HepG2 (cell line): ENCODE measurements at regions not wholly inside any gene's neighbourhood (a gene's known extent, or its start where the extent isn't known, plus 50 kb on each side); places are given as distances from the start of the nearest gene placed in this dataset.

Experiments used
- ATAC-seq: fragments of 200-7000 bp; cut with Tn5 transposase; 3 replicates; pipeline ENCODE4 v1.9.1; 2020; ENCODE audit warnings: mild to moderate bottlenecking, moderate library complexity
- BruUV-seq: library from RNA; stranded (reverse); fragments of 400-500 nt; replicated peaks from 2 replicates; lab custom pipeline; 2021; lab: Mats Ljungman, UMichigan
- CTCF ChIA-PET: fragments of 300-600 bp; formaldehyde crosslinking; extraction: SDS; loops from one replicate; lab custom pipeline; 2021; ENCODE audit warnings: low total read pairs, inconsistent platforms, low intra/inter-chr PET ratio; lab: Yijun Ruan, JAX
- POLR2A ChIA-PET: fragments of 350-600 bp; sonication (Branson Sonifier 250); formaldehyde crosslinking; loops from one replicate; lab custom pipeline; 2020; ENCODE audit warnings: antibody characterized with exemption, inconsistent platforms; lab: Yijun Ruan, JAX
- DNase-seq: peaks from one replicate; pipeline ENCODE4 v3.0.0-alpha.2; 2015; ENCODE audit warnings: low spot score
- FAIRE-seq: peaks from 3 replicates; lab custom pipeline; 2011; peaks lifted over from hg19 to GRCh38; lab: Jason Lieb, UNC
- H2AFZ ChIP-seq: one replicate; pipeline ENCODE4 v1.6.1; 2011; ENCODE audit warnings: low read length, inconsistent platforms
- H3K27ac ChIP-seq: fragments of 300-600 bp; 3 replicates; pipeline ENCODE4 v1.8.0; 2011; ENCODE audit warnings: mixed run types, mild to moderate bottlenecking, mixed read lengths, low read length, inconsistent platforms; ENCODE audit not compliant: insufficient read depth; ENCODE audit errors: extremely low read length
- H3K27me3 ChIP-seq, 2 experiments: fragments of 200-600 bp in 1 of 2; 2 replicates in 1 of 2; 3 replicates in 1 of 2; pipeline versions ENCODE4 v1.6.0 to v1.8.0; 2011; ENCODE audit warnings: low read length in 2 of 2, mild to moderate bottlenecking in 2 of 2, moderate library complexity in 2 of 2, inconsistent platforms in 1 of 2; ENCODE audit not compliant: insufficient read depth in 2 of 2, control insufficient read depth in 1 of 2
- H3K36me3 ChIP-seq, 2 experiments: fragments of 200-600 bp in 1 of 2; replicated peaks in 1 of 2; 2 replicates in 1 of 2; 3 replicates in 1 of 2; pipeline versions ENCODE4 v1.5.1 to v1.8.0; 2011; ENCODE audit warnings: low read length in 2 of 2, inconsistent platforms in 1 of 2; ENCODE audit not compliant: insufficient read depth in 2 of 2, control insufficient read depth in 1 of 2
- H3K4me1 ChIP-seq: 2 replicates; pipeline ENCODE4 v1.5.1; 2012; ENCODE audit warnings: low read length, inconsistent platforms; ENCODE audit not compliant: insufficient read depth
- H3K4me2 ChIP-seq: 2 replicates; pipeline ENCODE4 v1.6.0; 2011; ENCODE audit warnings: low read depth, low read length, inconsistent platforms
- H3K4me3 ChIP-seq, 3 experiments: fragments of 200-600 bp in 1 of 3; sonication (generic), shearing (Covaris generic) in 1 of 3; replicated peaks in 1 of 3; 2 replicates each; pipeline ENCODE4 v1.5.1; 2011 to 2016; ENCODE audit warnings: low read length in 3 of 3, inconsistent platforms in 2 of 3, low read depth in 2 of 3, mild to moderate bottlenecking in 2 of 3, control low read depth in 1 of 3, mixed read lengths in 1 of 3; ENCODE audit not compliant: insufficient read depth in 1 of 3
- H3K79me2 ChIP-seq: one replicate; pipeline ENCODE4 v1.6.1; 2011; ENCODE audit warnings: low read length, inconsistent platforms; ENCODE audit not compliant: insufficient read depth
- H3K9ac ChIP-seq: 2 replicates; pipeline ENCODE4 v1.6.0; 2011; ENCODE audit warnings: mild to moderate bottlenecking, low read depth, low read length, inconsistent platforms; ENCODE audit not compliant: insufficient read depth
- H3K9me3 ChIP-seq: 2 replicates; pipeline ENCODE4 v1.5.1; 2012; ENCODE audit warnings: mild to moderate bottlenecking, low read length
- H4K20me1 ChIP-seq: 2 replicates; pipeline ENCODE4 v1.6.0; 2011; ENCODE audit warnings: inconsistent platforms, mild to moderate bottlenecking, low read length, moderate library complexity; ENCODE audit not compliant: insufficient read depth
- CREB1 ChIP-seq, 2 experiments: fragments of 450-650 bp in 1 of 2; IDR thresholded peaks; 2 replicates each; pipeline ENCODE4 v1.6.1; 2016 to 2017; ENCODE audit warnings: control low read depth in 1 of 2, mild to moderate bottlenecking in 1 of 2, missing compliant biosample characterization in 1 of 2, missing genetic modification characterization in 1 of 2
- MXD3 ChIP-seq: IDR thresholded peaks from 2 replicates; pipeline ENCODE4 v1.6.1; 2016; ENCODE audit warnings: mild to moderate bottlenecking, missing biosample characterization, missing genetic modification reagents
- PRMT3 ChIP-seq: sonication (generic); formaldehyde crosslinking; IDR thresholded peaks from 2 replicates; pipeline ENCODE4 v1.8.1; 2022; ENCODE audit warnings: low read depth, mild to moderate bottlenecking, moderate library complexity, missing genetic modification reagents, borderline replicate concordance
- TRAFD1 ChIP-seq: sonication (generic); formaldehyde crosslinking; IDR thresholded peaks from 2 replicates; pipeline ENCODE4 v1.5.1; 2020; ENCODE audit warnings: missing genetic modification reagents, mild to moderate bottlenecking, borderline replicate concordance
- XRCC5 ChIP-seq: fragments of 200-400 bp; formaldehyde crosslinking; optimal IDR thresholded peaks from 2 replicates; pipeline ENCODE3; 2017; ENCODE audit warnings: mild to moderate bottlenecking, low read length
- ZFP41 ChIP-seq: sonication (generic); formaldehyde crosslinking; IDR thresholded peaks from 2 replicates; pipeline ENCODE4 v1.4.0; 2020; ENCODE audit warnings: mild to moderate bottlenecking, missing genetic modification reagents, borderline replicate concordance
- ZNF562 ChIP-seq: sonication (generic); formaldehyde crosslinking; IDR thresholded peaks from 2 replicates; pipeline ENCODE4 v1.8.0; 2022; ENCODE audit warnings: missing genetic modification reagents, borderline replicate concordance
- ZNF644 ChIP-seq: IDR thresholded peaks from 2 replicates; pipeline ENCODE4 v1.6.1; 2016; ENCODE audit warnings: low read depth
- WGBS: methylation state at CpG from one replicate; pipeline ENCODE4 v1.1.6; 2017; ENCODE audit warnings: low lambda C conversion rate; 5-methylcytosine and 5-hydroxymethylcytosine counted together
- in situ Hi-C: cut with HindIII; loops from 2 replicates; pipeline ENCODE4 v1.10.0; 2017; ENCODE audit warnings: low pct_unique_long_range_greater_than_20kb; ENCODE audit not compliant: extremely low pct_ligation_motif_present
- intact Hi-C: fragments of 100-400 bp; cut with micrococcal nuclease; formaldehyde crosslinking; loops from one replicate; pipeline ENCODE4 v1.10.0; 2022; ENCODE audit not compliant: unreplicated experiment

GRCh38 chr11:71124127-71124526, 128.2 kb downstream of the SHANK2 start:
- TF ChIP-seq MXD3 (CRISPR knock-in tag) (no peak), XRCC5 (no peak), CREB1 (IDR thresholded peaks at IDR 0.05) (peak; percentile 85), CREB1 (CRISPR knock-in tag; IDR thresholded peaks at IDR 0.05) (no peak), ZFP41 (CRISPR knock-in tag) (no peak), PRMT3 (CRISPR knock-in tag) (no peak), ZNF644 (CRISPR knock-in tag) (no peak), ZNF562 (CRISPR knock-in tag) (no peak), TRAFD1 (CRISPR knock-in tag) (no peak)
- TF ChIP-seq, all 625 proteins: peak for 1
- Histone ChIP-seq H3K27ac (no peak overlapping the region), H3K9me3 (no peaks in the 10 kb centered on the region), H3K79me2 (no peaks in the 10 kb centered on the region), H3K27me3 (no peaks in the 10 kb centered on the region), H3K4me1 (no peaks in the 10 kb centered on the region), H3K9ac (no peak overlapping the region), H3K4me2 (no peak overlapping the region), H4K20me1 (peaks cover 10% of the 10 kb centered on the region; the same call in 1 of the 2 replicates), H3K36me3 (peaks cover 7 to 18% of the 10 kb centered on the region in 2 experiments; a peak in 4 of 5 replicates), H2AFZ (no peak overlapping the region), H3K4me3 (no peak overlapping the region)
- no peak for DNase-seq
- no TSS peak for BruUV-seq
- no peak for ATAC-seq
- 93% methylated on average over 2 of the region's 2 CpGs for WGBS
- no peak for FAIRE-seq
- in situ Hi-C loops (no loop called here), intact Hi-C loops (no loop called here)
- ChIA-PET POLR2A (no interaction called here), CTCF (no interaction called here)
